HepG2 (cell line): ENCODE measurements at regions not wholly inside any gene's neighbourhood (a gene's known extent, or its start where the extent isn't known, plus 50 kb on each side); places are given as distances from the start of the nearest gene placed in this dataset.

Experiments used
- ATAC-seq: fragments of 200-7000 bp; cut with Tn5 transposase; 3 replicates; pipeline ENCODE4 v1.9.1; 2020; ENCODE audit warnings: mild to moderate bottlenecking, moderate library complexity
- BruUV-seq: library from RNA; stranded (reverse); fragments of 400-500 nt; replicated peaks from 2 replicates; lab custom pipeline; 2021; lab: Mats Ljungman, UMichigan
- CTCF ChIA-PET: fragments of 300-600 bp; formaldehyde crosslinking; extraction: SDS; loops from one replicate; lab custom pipeline; 2021; ENCODE audit warnings: low total read pairs, inconsistent platforms, low intra/inter-chr PET ratio; lab: Yijun Ruan, JAX
- POLR2A ChIA-PET: fragments of 350-600 bp; sonication (Branson Sonifier 250); formaldehyde crosslinking; loops from one replicate; lab custom pipeline; 2020; ENCODE audit warnings: antibody characterized with exemption, inconsistent platforms; lab: Yijun Ruan, JAX
- DNase-seq: peaks from one replicate; pipeline ENCODE4 v3.0.0-alpha.2; 2015; ENCODE audit warnings: low spot score
- FAIRE-seq: peaks from 3 replicates; lab custom pipeline; 2011; peaks lifted over from hg19 to GRCh38; lab: Jason Lieb, UNC
- H2AFZ ChIP-seq: one replicate; pipeline ENCODE4 v1.6.1; 2011; ENCODE audit warnings: low read length, inconsistent platforms
- H3K27ac ChIP-seq: fragments of 300-600 bp; 3 replicates; pipeline ENCODE4 v1.8.0; 2011; ENCODE audit warnings: mixed run types, mild to moderate bottlenecking, mixed read lengths, low read length, inconsistent platforms; ENCODE audit not compliant: insufficient read depth; ENCODE audit errors: extremely low read length
- H3K27me3 ChIP-seq, 2 experiments: fragments of 200-600 bp in 1 of 2; 2 replicates in 1 of 2; 3 replicates in 1 of 2; pipeline versions ENCODE4 v1.6.0 to v1.8.0; 2011; ENCODE audit warnings: low read length in 2 of 2, mild to moderate bottlenecking in 2 of 2, moderate library complexity in 2 of 2, inconsistent platforms in 1 of 2; ENCODE audit not compliant: insufficient read depth in 2 of 2, control insufficient read depth in 1 of 2
- H3K36me3 ChIP-seq, 2 experiments: fragments of 200-600 bp in 1 of 2; replicated peaks in 1 of 2; 2 replicates in 1 of 2; 3 replicates in 1 of 2; pipeline versions ENCODE4 v1.5.1 to v1.8.0; 2011; ENCODE audit warnings: low read length in 2 of 2, inconsistent platforms in 1 of 2; ENCODE audit not compliant: insufficient read depth in 2 of 2, control insufficient read depth in 1 of 2
- H3K4me1 ChIP-seq: 2 replicates; pipeline ENCODE4 v1.5.1; 2012; ENCODE audit warnings: low read length, inconsistent platforms; ENCODE audit not compliant: insufficient read depth
- H3K4me2 ChIP-seq: 2 replicates; pipeline ENCODE4 v1.6.0; 2011; ENCODE audit warnings: low read depth, low read length, inconsistent platforms
- H3K4me3 ChIP-seq, 3 experiments: fragments of 200-600 bp in 1 of 3; sonication (generic), shearing (Covaris generic) in 1 of 3; replicated peaks in 1 of 3; 2 replicates each; pipeline ENCODE4 v1.5.1; 2011 to 2016; ENCODE audit warnings: low read length in 3 of 3, inconsistent platforms in 2 of 3, low read depth in 2 of 3, mild to moderate bottlenecking in 2 of 3, control low read depth in 1 of 3, mixed read lengths in 1 of 3; ENCODE audit not compliant: insufficient read depth in 1 of 3
- H3K79me2 ChIP-seq: one replicate; pipeline ENCODE4 v1.6.1; 2011; ENCODE audit warnings: low read length, inconsistent platforms; ENCODE audit not compliant: insufficient read depth
- H3K9ac ChIP-seq: 2 replicates; pipeline ENCODE4 v1.6.0; 2011; ENCODE audit warnings: mild to moderate bottlenecking, low read depth, low read length, inconsistent platforms; ENCODE audit not compliant: insufficient read depth
- H3K9me3 ChIP-seq: 2 replicates; pipeline ENCODE4 v1.5.1; 2012; ENCODE audit warnings: mild to moderate bottlenecking, low read length
- H4K20me1 ChIP-seq: 2 replicates; pipeline ENCODE4 v1.6.0; 2011; ENCODE audit warnings: inconsistent platforms, mild to moderate bottlenecking, low read length, moderate library complexity; ENCODE audit not compliant: insufficient read depth
- DR1 ChIP-seq: sonication (generic); formaldehyde crosslinking; IDR thresholded peaks from 2 replicates; pipeline ENCODE4 v1.8.0; 2021; ENCODE audit warnings: mild to moderate bottlenecking, missing genetic modification reagents, inconsistent platforms
- HDAC6 ChIP-seq: fragments of 200-600 bp; sonication (generic); IDR thresholded peaks from 2 replicates; pipeline ENCODE4 v1.7.0; 2017; ENCODE audit warnings: mild to moderate bottlenecking, antibody characterized with exemption, low read length, low read depth
- RFXAP ChIP-seq: sonication (generic); formaldehyde crosslinking; IDR thresholded peaks from 2 replicates; pipeline ENCODE4 v1.4.0; 2020; ENCODE audit warnings: missing genetic modification reagents, borderline replicate concordance
- SNAPC4 ChIP-seq: sonication (generic); formaldehyde crosslinking; IDR thresholded peaks from 2 replicates; pipeline ENCODE4 v1.4.0; 2020; ENCODE audit warnings: mild to moderate bottlenecking, missing genetic modification reagents
- STAT6 ChIP-seq: sonication (generic); formaldehyde crosslinking; IDR thresholded peaks from 2 replicates; pipeline ENCODE4 v1.4.0; 2020; ENCODE audit warnings: missing genetic modification reagents, mild to moderate bottlenecking, borderline replicate concordance
- ZNF101 ChIP-seq: sonication (generic); formaldehyde crosslinking; IDR thresholded peaks from 2 replicates; pipeline ENCODE4 v1.4.0; 2020; ENCODE audit warnings: mild to moderate bottlenecking, low read depth, missing genetic modification reagents, borderline replicate concordance
- ZNF557 ChIP-seq: sonication (generic); formaldehyde crosslinking; IDR thresholded peaks from 2 replicates; pipeline ENCODE4 v1.4.0; 2020; ENCODE audit warnings: missing genetic modification reagents
- WGBS: methylation state at CpG from one replicate; pipeline ENCODE4 v1.1.6; 2017; ENCODE audit warnings: low lambda C conversion rate; 5-methylcytosine and 5-hydroxymethylcytosine counted together
- in situ Hi-C: cut with HindIII; loops from 2 replicates; pipeline ENCODE4 v1.10.0; 2017; ENCODE audit warnings: low pct_unique_long_range_greater_than_20kb; ENCODE audit not compliant: extremely low pct_ligation_motif_present
- intact Hi-C: fragments of 100-400 bp; cut with micrococcal nuclease; formaldehyde crosslinking; loops from one replicate; pipeline ENCODE4 v1.10.0; 2022; ENCODE audit not compliant: unreplicated experiment

DNA sequence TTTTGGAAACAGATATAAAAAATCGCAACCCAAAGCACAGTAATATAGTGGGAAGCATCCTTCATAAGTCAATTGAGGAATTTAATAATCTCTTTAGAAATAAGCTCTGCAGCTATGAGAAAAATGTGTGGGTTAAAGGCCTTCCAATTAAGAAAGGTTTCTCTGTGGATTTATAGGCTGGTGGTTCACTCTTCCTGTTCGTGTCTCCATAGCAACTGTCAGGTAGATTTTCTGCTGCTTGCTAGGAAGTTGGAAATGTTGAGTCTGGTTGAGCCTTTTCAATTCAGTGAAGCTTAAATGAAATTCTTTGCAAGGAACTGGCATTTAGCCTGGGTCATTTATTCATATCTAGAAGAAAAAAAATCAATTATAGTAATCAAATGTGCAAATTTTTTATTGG is 652.8 kb upstream of the CELF2 start:
- ChIA-PET CTCF (no interaction called here), POLR2A (no interaction called here)
- H3K9me3 ChIP-seq: peaks cover 92% of the 10 kb centered on the region
- H3K27me3 ChIP-seq: no peaks in the 10 kb centered on the region
- H4K20me1 ChIP-seq: no peaks in the 10 kb centered on the region
- WGBS: 0% methylated on average over 2 of the region's 2 CpGs
- H3K9ac ChIP-seq: no peak overlapping the region
- H2AFZ ChIP-seq: no peak overlapping the region
- ATAC-seq: no peak
- no peak for DNase-seq
- H3K4me1 ChIP-seq: no peaks in the 10 kb centered on the region
- TF ChIP-seq STAT6 (CRISPR knock-in tag) (no peak), RFXAP (CRISPR knock-in tag) (no peak), HDAC6 (no peak), ZNF557 (CRISPR knock-in tag) (no peak), SNAPC4 (CRISPR knock-in tag) (no peak), DR1 (no peak), ZNF101 (CRISPR knock-in tag) (no peak)
- FAIRE-seq: no peak
- H3K36me3 ChIP-seq: no peaks in the 10 kb centered on the region
- H3K27ac ChIP-seq: no peak overlapping the region
- BruUV-seq: no TSS peak
- intact Hi-C loops: no loop called here
- no peak overlapping the region for H3K4me3 ChIP-seq
- in situ Hi-C loops: no loop called here
- H3K4me2 ChIP-seq: no peak overlapping the region
- no peaks in the 10 kb centered on the region for H3K79me2 ChIP-seq
